K562 (cell line): ENCODE measurements at regions not wholly inside any gene's neighbourhood (a gene's known extent, or its start where the extent isn't known, plus 50 kb on each side); places are given as distances from the start of the nearest gene placed in this dataset.

Experiments
- ATAC-seq: fragments of 200-7000 bp; cut with Tn5 transposase; 3 replicates; pipeline ENCODE4 v1.9.1; 2020; ENCODE audit warnings: moderate library complexity
- BruUV-seq: library from RNA; stranded (reverse); fragments of 400-500 nt; replicated peaks from 2 replicates; lab custom pipeline; 2021; lab: Mats Ljungman, UMichigan
- CTCF ChIA-PET: fragments of 300-600 bp; formaldehyde crosslinking; extraction: SDS; loops from one replicate; lab custom pipeline; 2021; ENCODE audit warnings: low intra/inter-chr PET ratio; lab: Yijun Ruan, JAX
- POLR2A ChIA-PET: fragments of 300-600, 350-650 bp; sonication (Branson Sonifier 250); formaldehyde crosslinking; extraction: SDS; loops from one replicate; lab custom pipeline; 2021; ENCODE audit warnings: antibody characterized with exemption, inconsistent platforms; lab: Yijun Ruan, JAX
- DNase-seq, 4 experiments: peaks; one replicate each; pipeline versions ENCODE4 v3.0.0 to v3.0.0-alpha.2; 2011 to 2018; ENCODE audit warnings: low spot score in 3 of 4, mixed read lengths in 3 of 4; ENCODE audit errors: extremely low read depth in 1 of 4
- FAIRE-seq: peaks from 2 replicates; lab custom pipeline; 2011; peaks lifted over from hg19 to GRCh38; lab: Jason Lieb, UNC
- H2AFZ ChIP-seq: 2 replicates; pipeline ENCODE4 v1.6.0; 2011; ENCODE audit warnings: low read depth, low read length, control low read depth, inconsistent platforms
- H3K27ac ChIP-seq: fragments of 200-600 bp; 3 replicates; pipeline ENCODE4 v1.8.0; 2011; ENCODE audit warnings: low read depth, mild to moderate bottlenecking, control low read depth, inconsistent platforms, low read length, moderate library complexity, mixed read lengths; ENCODE audit errors: extremely low read depth
- H3K27me3 ChIP-seq, 2 experiments: fragments of 300-600 bp in 1 of 2; 2 replicates in 1 of 2; 3 replicates in 1 of 2; pipeline versions ENCODE4 v1.6.0 to v1.8.0; 2011; ENCODE audit warnings: inconsistent platforms in 2 of 2, low read length in 2 of 2, mild to moderate bottlenecking in 1 of 2, mixed read lengths in 1 of 2, moderate library complexity in 1 of 2; ENCODE audit not compliant: control insufficient read depth in 2 of 2, insufficient read depth in 2 of 2
- H3K36me3 ChIP-seq: fragments of 300-600 bp; 3 replicates; pipeline ENCODE4 v1.8.0; 2011; ENCODE audit warnings: mild to moderate bottlenecking, low read length, inconsistent platforms; ENCODE audit not compliant: control insufficient read depth, insufficient read depth
- H3K4me1 ChIP-seq, 2 experiments: fragments of 200-600 bp in 1 of 2; replicated peaks in 1 of 2; 2 replicates in 1 of 2; 3 replicates in 1 of 2; pipeline versions ENCODE4 v1.5.1 to v1.8.0; 2011; ENCODE audit warnings: inconsistent platforms in 2 of 2, low read length in 2 of 2, mild to moderate bottlenecking in 1 of 2, mixed read lengths in 1 of 2, moderate library complexity in 1 of 2; ENCODE audit not compliant: control insufficient read depth in 2 of 2, insufficient read depth in 2 of 2
- H3K4me2 ChIP-seq: 2 replicates; pipeline ENCODE4 v1.6.1; 2011; ENCODE audit warnings: low read length, control low read depth, inconsistent platforms, mixed read lengths; ENCODE audit not compliant: insufficient read depth
- H3K4me3 ChIP-seq: fragments of 200-600 bp; sonication (generic), shearing (Covaris generic); 2 replicates; pipeline ENCODE4 v1.5.1; 2016; ENCODE audit warnings: control low read depth, inconsistent platforms
- H3K79me2 ChIP-seq: fragments of 200-600 bp; 3 replicates; pipeline ENCODE4 v1.8.0; 2011; ENCODE audit warnings: low read length, inconsistent platforms; ENCODE audit not compliant: control insufficient read depth, insufficient read depth
- H3K9ac ChIP-seq, 2 experiments: 2 replicates each; pipeline versions ENCODE4 v1.6.0 to v1.6.1; 2011; ENCODE audit warnings: low read depth in 2 of 2, low read length in 2 of 2, control low read depth in 1 of 2, inconsistent platforms in 1 of 2, mild to moderate bottlenecking in 1 of 2, mixed read lengths in 1 of 2; ENCODE audit not compliant: insufficient read depth in 1 of 2
- H3K9me1 ChIP-seq: one replicate; pipeline ENCODE4 v1.6.0; 2011; ENCODE audit warnings: inconsistent platforms, mild to moderate bottlenecking, low read length, moderate library complexity; ENCODE audit not compliant: control insufficient read depth, insufficient read depth
- H3K9me3 ChIP-seq: replicated peaks from 2 replicates; pipeline ENCODE4 v1.5.1; 2011; ENCODE audit warnings: low read depth, low read length, inconsistent platforms; ENCODE audit not compliant: control insufficient read depth, insufficient read depth
- H4K20me1 ChIP-seq: replicated peaks from 2 replicates; pipeline ENCODE4 v1.6.1; 2011; ENCODE audit warnings: low read length, inconsistent platforms, mixed read lengths; ENCODE audit not compliant: control insufficient read depth, insufficient read depth
- CAMTA2 ChIP-seq: fragments of 250-450 bp; sonication (Bioruptor Pico); conservative IDR thresholded peaks from 2 replicates; pipeline ENCODE4 v1.5.1; 2022
- CCNT2 ChIP-seq: IDR thresholded peaks from 2 replicates; pipeline ENCODE4 v1.6.1; 2011; ENCODE audit warnings: borderline replicate concordance, low read depth, mild to moderate bottlenecking, moderate library complexity, mixed read lengths, low read length; ENCODE audit not compliant: insufficient read length; ENCODE audit errors: extremely low read depth
- COPS2 ChIP-seq: fragments of 450-650 bp; conservative IDR thresholded peaks from 2 replicates; pipeline ENCODE4 v1.6.1; 2016; ENCODE audit warnings: mild to moderate bottlenecking, moderate library complexity
- DDX20 ChIP-seq: fragments of 450-650 bp; IDR thresholded peaks from 2 replicates; pipeline ENCODE4 v1.6.1; 2016; ENCODE audit warnings: missing genetic modification characterization, low read depth, mild to moderate bottlenecking, missing compliant biosample characterization, moderate library complexity
- ETV5 ChIP-seq: sonication (generic); formaldehyde crosslinking; IDR thresholded peaks from 2 replicates; pipeline ENCODE4 v1.4.0; 2020; ENCODE audit warnings: low read depth, mild to moderate bottlenecking, missing genetic modification reagents
- GABPA ChIP-seq: fragments of 200-800 bp; sonication (Bioruptor generic); conservative IDR thresholded peaks from 2 replicates; pipeline ENCODE4 v1.6.1; 2016; ENCODE audit warnings: low read depth, missing genetic modification characterization, missing compliant biosample characterization
- PCBP2 ChIP-seq: fragments of 200-400 bp; formaldehyde crosslinking; IDR thresholded peaks from 2 replicates; pipeline ENCODE4 v1.6.1; 2018; ENCODE audit warnings: low read length, low read depth, mild to moderate bottlenecking, moderate library complexity; ENCODE audit not compliant: poor library complexity, severe bottlenecking
- SMC3 ChIP-seq: conservative IDR thresholded peaks from 2 replicates; pipeline ENCODE4 v1.6.1; 2011; ENCODE audit warnings: low read depth, low read length, improper control_type of control experiment; ENCODE audit not compliant: insufficient read depth
- TFAM ChIP-seq: fragments of 250-450 bp; sonication (Bioruptor Pico); conservative IDR thresholded peaks from 2 replicates; pipeline ENCODE4 v1.5.0; 2021; ENCODE audit warnings: mild to moderate bottlenecking, moderate library complexity
- ZEB2 ChIP-seq: fragments of 450-650 bp; IDR thresholded peaks from 2 replicates; pipeline ENCODE4 v1.6.1; 2016
- WGBS: fragments of 100-300 bp; shearing (Covaris generic); methylation state at CpG from one replicate; pipeline ENCODE4 v1.1.6; 2016; ENCODE audit warnings: low coverage, mixed read lengths; ENCODE audit not compliant: insufficient coverage; ENCODE audit errors: missing lambda C conversion rate; 5-methylcytosine and 5-hydroxymethylcytosine counted together
- in situ Hi-C: fragments of 300-500 bp; cut with MboI; formaldehyde crosslinking; loops from 4 replicates; pipeline ENCODE4 v1.15.0; 2018; ENCODE audit warnings: inconsistent platforms, mixed read lengths
- intact Hi-C: fragments of 100-400 bp; cut with micrococcal nuclease; formaldehyde crosslinking; loops from 2 replicates; pipeline ENCODE4 v1.14.2; 2022
- TF ChIP-seq, protein P1 (sequence below): fragments of 250-450 bp; sonication (Bioruptor Pico); IDR thresholded peaks from 2 replicates; pipeline ENCODE4 v1.8.0; 2022; ENCODE audit warnings: inconsistent platforms
- TF ChIP-seq, protein P2 (sequence below): fragments of 250-450 bp; sonication (Bioruptor Pico); IDR thresholded peaks from 2 replicates; pipeline ENCODE4 v1.8.0; 2021; ENCODE audit warnings: moderate library complexity, mild to moderate bottlenecking, inconsistent platforms
- TF ChIP-seq, protein P3 (sequence below): fragments of 450-650 bp; IDR thresholded peaks from 2 replicates; pipeline ENCODE4 v1.6.1; 2016; ENCODE audit warnings: low read depth, mild to moderate bottlenecking, moderate library complexity
- TF ChIP-seq, protein P4 (sequence below): fragments of 450-650 bp; IDR thresholded peaks from one replicate; pipeline ENCODE4 v1.6.1; 2018; ENCODE audit warnings: mild to moderate bottlenecking, moderate library complexity; ENCODE audit not compliant: partially characterized antibody

DNA sequence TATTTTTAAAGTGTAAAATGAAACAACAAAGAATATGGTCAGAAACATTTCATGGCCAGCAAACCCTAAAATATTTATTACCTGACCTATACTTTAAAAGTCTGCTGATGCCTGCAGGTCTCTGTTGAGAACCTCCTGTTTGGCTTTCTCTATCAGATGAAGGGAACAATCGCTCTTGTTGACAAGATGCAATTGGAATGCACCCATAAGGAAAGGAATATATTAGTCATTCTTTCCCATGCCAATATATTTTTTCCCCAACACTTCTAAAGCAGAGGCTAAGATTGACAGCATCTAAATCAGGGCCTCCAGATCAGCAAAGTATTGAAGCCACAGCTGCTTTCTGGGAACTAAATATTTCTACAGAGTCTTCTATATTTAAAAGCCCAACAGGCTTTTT lies 897.8 kb downstream of the EPHA7 start:
- Histone ChIP-seq H2AFZ (no peak overlapping the region), H3K27me3 (no peaks in the 10 kb centered on the region), H3K36me3 (no peaks in the 10 kb centered on the region), H3K9me1 (no peaks in the 10 kb centered on the region), H3K79me2 (no peaks in the 10 kb centered on the region), H4K20me1 (no peaks in the 10 kb centered on the region), H3K4me2 (no peak overlapping the region), H3K27ac (no peak overlapping the region), H3K9ac (no peak overlapping the region), H3K4me1 (no peaks in the 10 kb centered on the region), H3K9me3 (no peaks in the 10 kb centered on the region; the same call in 1 of the 2 replicates), H3K4me3 (no peak overlapping the region)
- 0% methylated on average over 1 of the region's 1 CpG for WGBS
- intact Hi-C loops, result no loop called here
- no peak for FAIRE-seq
- BruUV-seq, result no TSS peak
- no peak for ATAC-seq
- CTCF ChIA-PET, result no interaction called here
- POLR2A ChIA-PET, result no interaction called here
- no peak for DNase-seq
- TF ChIP-seq GABPA (tag) (no peak), CCNT2 (no peak), COPS2 (no peak), CAMTA2 (no peak), TFAM (no peak), ZEB2 (no peak), PCBP2 (no peak), DDX20 (tag) (no peak), SMC3 (no peak), ETV5 (CRISPR knock-in tag) (no peak)
- TF ChIP-seq, protein P1, sequence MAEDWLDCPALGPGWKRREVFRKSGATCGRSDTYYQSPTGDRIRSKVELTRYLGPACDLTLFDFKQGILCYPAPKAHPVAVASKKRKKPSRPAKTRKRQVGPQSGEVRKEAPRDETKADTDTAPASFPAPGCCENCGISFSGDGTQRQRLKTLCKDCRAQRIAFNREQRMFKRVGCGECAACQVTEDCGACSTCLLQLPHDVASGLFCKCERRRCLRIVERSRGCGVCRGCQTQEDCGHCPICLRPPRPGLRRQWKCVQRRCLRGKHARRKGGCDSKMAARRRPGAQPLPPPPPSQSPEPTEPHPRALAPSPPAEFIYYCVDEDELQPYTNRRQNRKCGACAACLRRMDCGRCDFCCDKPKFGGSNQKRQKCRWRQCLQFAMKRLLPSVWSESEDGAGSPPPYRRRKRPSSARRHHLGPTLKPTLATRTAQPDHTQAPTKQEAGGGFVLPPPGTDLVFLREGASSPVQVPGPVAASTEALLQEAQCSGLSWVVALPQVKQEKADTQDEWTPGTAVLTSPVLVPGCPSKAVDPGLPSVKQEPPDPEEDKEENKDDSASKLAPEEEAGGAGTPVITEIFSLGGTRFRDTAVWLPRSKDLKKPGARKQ, result no peak
- TF ChIP-seq, protein P2, sequence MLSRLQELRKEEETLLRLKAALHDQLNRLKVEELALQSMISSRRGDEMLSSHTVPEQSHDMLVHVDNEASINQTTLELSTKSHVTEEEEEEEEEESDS, result no peak
- TF ChIP-seq, protein P3, sequence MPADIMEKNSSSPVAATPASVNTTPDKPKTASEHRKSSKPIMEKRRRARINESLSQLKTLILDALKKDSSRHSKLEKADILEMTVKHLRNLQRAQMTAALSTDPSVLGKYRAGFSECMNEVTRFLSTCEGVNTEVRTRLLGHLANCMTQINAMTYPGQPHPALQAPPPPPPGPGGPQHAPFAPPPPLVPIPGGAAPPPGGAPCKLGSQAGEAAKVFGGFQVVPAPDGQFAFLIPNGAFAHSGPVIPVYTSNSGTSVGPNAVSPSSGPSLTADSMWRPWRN, result no peak
- TF ChIP-seq, protein P4, sequence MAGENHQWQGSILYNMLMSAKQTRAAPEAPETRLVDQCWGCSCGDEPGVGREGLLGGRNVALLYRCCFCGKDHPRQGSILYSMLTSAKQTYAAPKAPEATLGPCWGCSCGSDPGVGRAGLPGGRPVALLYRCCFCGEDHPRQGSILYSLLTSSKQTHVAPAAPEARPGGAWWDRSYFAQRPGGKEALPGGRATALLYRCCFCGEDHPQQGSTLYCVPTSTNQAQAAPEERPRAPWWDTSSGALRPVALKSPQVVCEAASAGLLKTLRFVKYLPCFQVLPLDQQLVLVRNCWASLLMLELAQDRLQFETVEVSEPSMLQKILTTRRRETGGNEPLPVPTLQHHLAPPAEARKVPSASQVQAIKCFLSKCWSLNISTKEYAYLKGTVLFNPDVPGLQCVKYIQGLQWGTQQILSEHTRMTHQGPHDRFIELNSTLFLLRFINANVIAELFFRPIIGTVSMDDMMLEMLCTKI, result no peak
- in situ Hi-C loops, result no loop called here
